Tibial nerve (tissue), 4 donors: ENCODE measurements at regions not wholly inside any gene's neighbourhood (a gene's known extent, or its start where the extent isn't known, plus 50 kb on each side); places are given as distances from the start of the nearest gene placed in this dataset.
A peak's percentile ranks its signal among the peaks of the same experiment; 100 is the strongest.

Source experiments
- DNase-seq, 2 donors: peaks; one replicate each; pipeline ENCODE4 v3.0.0-alpha.2; 2019; ENCODE audit warnings: low spot score in 2 of 2
- H3K27ac ChIP-seq, 4 donors: fragments of 200-600 bp; sonication (generic) in 3 of 4; one replicate each; pipeline ENCODE4 v1.5.1; 2017 to 2019; ENCODE audit warnings: mild to moderate bottlenecking in 1 of 4
- H3K27me3 ChIP-seq, 2 donors: fragments of 200-600 bp; sonication (generic) in 1 of 2; one replicate each; pipeline versions ENCODE4 v1.5.1 to v1.6.0; 2017 to 2019
- H3K36me3 ChIP-seq, 3 donors: fragments of 200-600 bp; sonication (generic); one replicate each; pipeline ENCODE4 v1.5.1; 2018 to 2019
- H3K4me1 ChIP-seq, 4 donors: fragments of 200-600 bp; sonication (generic) in 3 of 4; one replicate each; pipeline ENCODE4 v1.5.1; 2017 to 2019
- H3K4me3 ChIP-seq, 4 donors: fragments of 200-600 bp; sonication (generic) in 3 of 4; one replicate each; pipeline ENCODE4 v1.5.1; 2017 to 2019; ENCODE audit warnings: mild to moderate bottlenecking in 1 of 4, moderate library complexity in 1 of 4
- H3K9me3 ChIP-seq, 4 donors: fragments of 200-600 bp; sonication (generic) in 3 of 4; one replicate each; pipeline ENCODE4 v1.5.1; 2017 to 2019
- EP300 ChIP-seq, 2 donors: sonication (generic); formaldehyde crosslinking; IDR thresholded peaks; one replicate each; pipeline ENCODE4 v1.6.1; 2017; ENCODE audit warnings: antibody characterized with exemption in 2 of 2, mild to moderate bottlenecking in 1 of 2
- POLR2A ChIP-seq, 2 donors: fragments of 450-650 bp; IDR thresholded peaks; one replicate each; pipeline ENCODE4 v1.6.1; 2017; ENCODE audit warnings: antibody characterized with exemption in 2 of 2, mild to moderate bottlenecking in 2 of 2, moderate library complexity in 2 of 2
- WGBS, 2 donors: methylation state at CpG; one replicate each; pipeline ENCODE4 v1.1.5; 2018; 5-methylcytosine and 5-hydroxymethylcytosine counted together
- TF ChIP-seq, protein P1 (sequence below), 5 experiments: fragments of 200-600 bp in 3 of 5; fragments of 450-650 bp in 2 of 5; sonication (generic) in 3 of 5; IDR thresholded peaks; one replicate each; pipeline ENCODE4 v1.5.1; 2016 to 2019; ENCODE audit warnings: antibody characterized with exemption in 5 of 5, mild to moderate bottlenecking in 3 of 5, moderate library complexity in 2 of 5

DNA sequence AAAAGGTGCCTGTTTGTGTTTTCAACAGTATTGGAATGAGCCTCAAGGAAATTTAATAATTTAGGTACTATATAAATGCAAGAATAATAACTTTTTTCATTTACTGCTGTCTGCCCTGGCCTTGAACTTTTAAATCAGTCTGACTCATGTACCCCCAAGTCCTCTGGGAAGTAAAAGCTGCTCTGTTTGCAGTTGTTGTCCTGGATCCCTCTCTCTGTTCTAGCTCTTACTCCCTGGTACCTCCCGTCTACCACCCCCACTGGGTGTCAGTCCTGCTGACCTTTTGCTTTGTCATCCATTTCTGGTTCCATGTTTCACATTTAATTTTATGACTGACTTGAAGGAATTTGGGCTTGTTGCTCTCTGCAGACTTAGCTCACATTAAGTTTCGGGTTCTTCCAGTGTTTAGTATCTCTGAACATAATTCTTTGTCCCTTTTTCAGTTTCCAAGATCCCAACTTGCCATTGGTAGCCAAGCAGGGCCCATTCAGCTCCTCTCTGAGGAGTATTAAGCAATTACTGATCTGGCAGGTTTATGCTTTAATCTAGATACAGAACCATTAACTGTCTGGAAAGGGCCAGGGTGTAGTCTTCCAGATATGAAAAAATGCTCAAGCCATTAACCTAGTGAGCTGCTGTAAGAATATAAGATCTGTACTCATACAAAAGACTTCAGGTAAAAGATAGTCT is 208.7 kb upstream of the FAM3C start:
- no peaks in the 10 kb centered on the region for H3K27me3 ChIP-seq
- peaks cover 0 to 2% (median 0%) of the 10 kb centered on the region in 4 donors for H3K9me3 ChIP-seq
- TF ChIP-seq EP300 (IDR thresholded peaks at IDR 0.05) (no peak), POLR2A (IDR thresholded peaks at IDR 0.05) (no peak)
- TF ChIP-seq, protein P1, sequence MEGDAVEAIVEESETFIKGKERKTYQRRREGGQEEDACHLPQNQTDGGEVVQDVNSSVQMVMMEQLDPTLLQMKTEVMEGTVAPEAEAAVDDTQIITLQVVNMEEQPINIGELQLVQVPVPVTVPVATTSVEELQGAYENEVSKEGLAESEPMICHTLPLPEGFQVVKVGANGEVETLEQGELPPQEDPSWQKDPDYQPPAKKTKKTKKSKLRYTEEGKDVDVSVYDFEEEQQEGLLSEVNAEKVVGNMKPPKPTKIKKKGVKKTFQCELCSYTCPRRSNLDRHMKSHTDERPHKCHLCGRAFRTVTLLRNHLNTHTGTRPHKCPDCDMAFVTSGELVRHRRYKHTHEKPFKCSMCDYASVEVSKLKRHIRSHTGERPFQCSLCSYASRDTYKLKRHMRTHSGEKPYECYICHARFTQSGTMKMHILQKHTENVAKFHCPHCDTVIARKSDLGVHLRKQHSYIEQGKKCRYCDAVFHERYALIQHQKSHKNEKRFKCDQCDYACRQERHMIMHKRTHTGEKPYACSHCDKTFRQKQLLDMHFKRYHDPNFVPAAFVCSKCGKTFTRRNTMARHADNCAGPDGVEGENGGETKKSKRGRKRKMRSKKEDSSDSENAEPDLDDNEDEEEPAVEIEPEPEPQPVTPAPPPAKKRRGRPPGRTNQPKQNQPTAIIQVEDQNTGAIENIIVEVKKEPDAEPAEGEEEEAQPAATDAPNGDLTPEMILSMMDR (IDR thresholded peaks at IDR 0.05), result no peak
- peak overlapping the region in 3 of 4 donors; percentile 11 to 80 (median 14) for H3K27ac ChIP-seq
- DNase-seq, result no peak
- peaks cover 0 to 26% (median 12%) of the 10 kb centered on the region in 4 donors for H3K4me1 ChIP-seq
- H3K36me3 ChIP-seq, result no peaks in the 10 kb centered on the region
- 18 to 31% methylated on average over 2 of the region's 2 CpGs for WGBS, 2 donors
- no peak overlapping the region for H3K4me3 ChIP-seq

- WGBS, 2 donors, result 31 to 38% methylated on average over 2 of the region's 2 CpGs
- Histone ChIP-seq H3K36me3 (no peaks in the 10 kb centered on the region), H3K9me3 (peaks cover 0 to 2% (median 0%) of the 10 kb centered on the region in 4 donors), H3K4me1 (peaks cover 0 to 26% (median 12%) of the 10 kb centered on the region in 4 donors), H3K27me3 (no peaks in the 10 kb centered on the region), H3K27ac (peak overlapping the region in 2 of 4 donors; percentile 11 to 80), H3K4me3 (no peak overlapping the region)
- TF ChIP-seq POLR2A (IDR thresholded peaks at IDR 0.05) (no peak), EP300 (IDR thresholded peaks at IDR 0.05) (no peak)
- TF ChIP-seq, protein P1 (IDR thresholded peaks at IDR 0.05), result no peak
- no peak for DNase-seq
Measured at GRCh38 chr7:121603886-121604285, 207.8 kb upstream of the FAM3C start.

GRCh38 chr7:121599887-121600286 is 203.8 kb upstream of the FAM3C start:
- Histone ChIP-seq H3K4me3 (no peak overlapping the region), H3K4me1 (peaks cover 0 to 14% (median 5%) of the 10 kb centered on the region in 4 donors), H3K27me3 (no peaks in the 10 kb centered on the region), H3K27ac (no peak overlapping the region), H3K36me3 (no peaks in the 10 kb centered on the region), H3K9me3 (peaks cover 0 to 10% (median 1%) of the 10 kb centered on the region in 4 donors)
- 97 to 100% methylated on average over 1 of the region's 1 CpG for WGBS, 2 donors
- DNase-seq, result no peak
- TF ChIP-seq POLR2A (IDR thresholded peaks at IDR 0.05) (no peak), EP300 (IDR thresholded peaks at IDR 0.05) (no peak)
- TF ChIP-seq, protein P1 (IDR thresholded peaks at IDR 0.05), result no peak

- Histone ChIP-seq H3K4me1 (no peaks in the 10 kb centered on the region), H3K4me3 (no peak overlapping the region), H3K9me3 (peaks cover 0 to 18% (median 1%) of the 10 kb centered on the region in 4 donors), H3K27ac (no peak overlapping the region), H3K27me3 (no peaks in the 10 kb centered on the region), H3K36me3 (no peaks in the 10 kb centered on the region)
- no peak for TF ChIP-seq POLR2A (IDR thresholded peaks at IDR 0.05)
- TF ChIP-seq, protein P1 (IDR thresholded peaks at IDR 0.05), result no peak
- no peak for TF ChIP-seq EP300 (IDR thresholded peaks at IDR 0.05)
- WGBS, 2 donors, result 50 to 55% methylated on average over 5 of the region's 5 CpGs
- no peak for DNase-seq
Measured at GRCh38 chr7:121595758-121596696, 199.9 kb upstream of the FAM3C start.

DNA sequence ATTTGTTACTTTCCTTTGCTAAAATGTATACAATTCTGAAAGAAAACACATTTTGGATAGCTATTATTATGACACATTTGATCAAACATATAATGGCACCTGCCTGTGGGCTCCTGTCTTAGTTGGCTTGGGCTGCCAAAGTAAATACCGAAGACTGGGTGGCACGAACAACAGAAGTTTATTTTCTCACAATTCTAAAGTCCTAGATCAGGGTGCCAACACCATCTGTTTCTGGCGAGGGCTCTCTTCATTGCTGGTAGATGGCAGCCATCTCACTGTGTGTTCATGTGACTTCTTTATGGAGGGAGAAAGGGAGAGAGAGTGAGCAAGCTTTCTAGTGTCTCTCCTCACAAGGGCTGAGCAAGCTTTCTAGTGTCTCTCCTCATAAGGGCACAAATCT is 195.8 kb upstream of the FAM3C start:
- Histone ChIP-seq H3K27me3 (no peaks in the 10 kb centered on the region), H3K4me1 (no peaks in the 10 kb centered on the region), H3K36me3 (no peaks in the 10 kb centered on the region), H3K27ac (no peak overlapping the region), H3K9me3 (peaks cover 0 to 8% (median 0%) of the 10 kb centered on the region in 4 donors), H3K4me3 (no peak overlapping the region)
- no peak for DNase-seq
- WGBS, 2 donors, result 93 to 97% methylated on average over 3 of the region's 3 CpGs
- TF ChIP-seq, protein P1 (IDR thresholded peaks at IDR 0.05), result no peak
- TF ChIP-seq POLR2A (IDR thresholded peaks at IDR 0.05), result no peak
- no peak for TF ChIP-seq EP300 (IDR thresholded peaks at IDR 0.05)
